ENCODE measurements at regions not wholly inside any gene's neighbourhood (a gene's known extent, or its start where the extent isn't known, plus 50 kb on each side); places are given as distances from the start of the nearest gene placed in this dataset.

GRCh38 chr14:58812050-58812910 is 174.5 kb downstream of the DACT1 start:
- Histone ChIP-seq H3K79me2 (replicated peaks; ENCODE audit: insufficient read depth, low read length) (no peaks in the 10 kb centered on the region), H2AFZ (ENCODE audit: low read depth, low read length) (no peak overlapping the region), H4K20me1 (ENCODE audit: insufficient read depth) (no peaks in the 10 kb centered on the region), H3K9ac (ENCODE audit: low read length) (no peak overlapping the region), H3K4me2 (ENCODE audit: low read length) (no peak overlapping the region), H3K4me3 (ENCODE audit: low read length) (no peak overlapping the region), H3K9me3 (ENCODE audit: low read length) (no peaks in the 10 kb centered on the region), H3K27ac (ENCODE audit: low read length) (no peak overlapping the region), H3K27me3 (ENCODE audit: insufficient read depth, low read depth, low read length) (no peaks in the 10 kb centered on the region), H3F3A (ENCODE audit: insufficient read depth, low read length, poor library complexity, severe bottlenecking) (no peaks in the 10 kb centered on the region), H3K9me2 (ENCODE audit: insufficient read depth, low read length) (no peaks in the 10 kb centered on the region), H3K36me3 (ENCODE audit: insufficient read depth, low read length) (no peaks in the 10 kb centered on the region)
- TF ChIP-seq POLR2AphosphoS5 (IDR thresholded peaks at IDR 0.05) (no peak), REST (IDR thresholded peaks at IDR 0.05; ENCODE audit: borderline replicate concordance) (no peak), RAD21 (conservative IDR thresholded peaks at IDR 0.05) (no peak), EP300 (conservative IDR thresholded peaks at IDR 0.05; ENCODE audit: poor library complexity, severe bottlenecking) (no peak), TAF1 (IDR thresholded peaks at IDR 0.05; ENCODE audit: low read depth) (no peak), SMC3 (conservative IDR thresholded peaks at IDR 0.05; ENCODE audit: poor library complexity) (no peak), EZH2 (IDR thresholded peaks at IDR 0.05; ENCODE audit: borderline replicate concordance, insufficient read depth, low read length, poor library complexity, severe bottlenecking) (no peak), MXI1 (conservative IDR thresholded peaks at IDR 0.05; ENCODE audit: poor library complexity, severe bottlenecking) (no peak), CTCF (IDR thresholded peaks at IDR 0.05; ENCODE audit: poor library complexity, severe bottlenecking) (no peak)

GRCh38 chr14:58813745-58814144 is 176.0 kb downstream of the DACT1 start:
- TF ChIP-seq EZH2 (IDR thresholded peaks at IDR 0.05; ENCODE audit: borderline replicate concordance, insufficient read depth, low read length, poor library complexity, severe bottlenecking) (no peak), SMC3 (conservative IDR thresholded peaks at IDR 0.05; ENCODE audit: poor library complexity) (no peak), POLR2AphosphoS5 (IDR thresholded peaks at IDR 0.05) (no peak), TAF1 (IDR thresholded peaks at IDR 0.05; ENCODE audit: low read depth) (no peak), CTCF (IDR thresholded peaks at IDR 0.05; ENCODE audit: poor library complexity, severe bottlenecking) (no peak), MXI1 (conservative IDR thresholded peaks at IDR 0.05; ENCODE audit: poor library complexity, severe bottlenecking) (no peak)
- no peak overlapping the region for H3K27ac ChIP-seq (ENCODE audit: low read length)
- H3K4me3 ChIP-seq (ENCODE audit: low read length), result no peak overlapping the region
- H3K9me2 ChIP-seq (ENCODE audit: insufficient read depth, low read length), result no peaks in the 10 kb centered on the region
- no peaks in the 10 kb centered on the region for H3K36me3 ChIP-seq (ENCODE audit: insufficient read depth, low read length)
- no peak overlapping the region for H3K9ac ChIP-seq (ENCODE audit: low read length)
- no peak overlapping the region for H2AFZ ChIP-seq (ENCODE audit: low read depth, low read length)
- no peak overlapping the region for H3K4me2 ChIP-seq (ENCODE audit: low read length)
- no peaks in the 10 kb centered on the region for H3K27me3 ChIP-seq (ENCODE audit: insufficient read depth, low read depth, low read length)
- H3K9me3 ChIP-seq (ENCODE audit: low read length), result no peaks in the 10 kb centered on the region
- no peaks in the 10 kb centered on the region for H4K20me1 ChIP-seq (ENCODE audit: insufficient read depth)
- H3F3A ChIP-seq (ENCODE audit: insufficient read depth, low read length, poor library complexity, severe bottlenecking), result no peaks in the 10 kb centered on the region
- no peaks in the 10 kb centered on the region for H3K79me2 ChIP-seq (replicated peaks; ENCODE audit: insufficient read depth, low read length)
